ENCODE measurements at regions not wholly inside any gene's neighbourhood (a gene's known extent, or its start where the extent isn't known, plus 50 kb on each side); places are given as distances from the start of the nearest gene placed in this dataset.

GRCh38 chr7:36032361-36032818, 120.7 kb upstream of the EEPD1 start:
- no peak overlapping the region for H3K4me3 ChIP-seq (ENCODE audit: low read depth, low read length)
- no peak for TF ChIP-seq CTCF (IDR thresholded peaks at IDR 0.05; ENCODE audit: borderline replicate concordance, insufficient read depth, low read depth, low read length)

GRCh38 chr7:36034020-36034419, 119.0 kb upstream of the EEPD1 start:
- TF ChIP-seq CTCF (IDR thresholded peaks at IDR 0.05; ENCODE audit: borderline replicate concordance, insufficient read depth, low read depth, low read length) = no peak

GRCh38 chr7:36035186-36035585, 117.9 kb upstream of the EEPD1 start:
- no peak for TF ChIP-seq CTCF (IDR thresholded peaks at IDR 0.05; ENCODE audit: borderline replicate concordance, insufficient read depth, low read depth, low read length)
- H3K4me3 ChIP-seq (ENCODE audit: low read depth, low read length) = no peak overlapping the region

More at GRCh38 chr7:36034020-36034419, 119.0 kb upstream of the EEPD1 start:
- H3K4me3 ChIP-seq (ENCODE audit: low read depth, low read length) = no peak overlapping the region

GRCh38 chr7:36036590-36036989, 116.5 kb upstream of the EEPD1 start:
- no peak overlapping the region for H3K4me3 ChIP-seq (ENCODE audit: low read depth, low read length)
- no peak for TF ChIP-seq CTCF (IDR thresholded peaks at IDR 0.05; ENCODE audit: borderline replicate concordance, insufficient read depth, low read depth, low read length)

- TF ChIP-seq CTCF (IDR thresholded peaks at IDR 0.05; ENCODE audit: borderline replicate concordance, insufficient read depth, low read depth, low read length) = no peak
- no peak overlapping the region for H3K4me3 ChIP-seq (ENCODE audit: low read depth, low read length)
Observed at GRCh38 chr7:36037121-36037662, 115.9 kb upstream of the EEPD1 start.

GRCh38 chr7:36038063-36038721, 114.9 kb upstream of the EEPD1 start:
- no peak for TF ChIP-seq CTCF (IDR thresholded peaks at IDR 0.05; ENCODE audit: borderline replicate concordance, insufficient read depth, low read depth, low read length)

GRCh38 chr7:36039243-36039642, 113.8 kb upstream of the EEPD1 start:
- no peak for TF ChIP-seq CTCF (IDR thresholded peaks at IDR 0.05; ENCODE audit: borderline replicate concordance, insufficient read depth, low read depth, low read length)
- H3K4me3 ChIP-seq (ENCODE audit: low read depth, low read length) = no peak overlapping the region

More at GRCh38 chr7:36038063-36038721, 114.9 kb upstream of the EEPD1 start:
- H3K4me3 ChIP-seq (ENCODE audit: low read depth, low read length) = no peak overlapping the region

Measured in GM12875 (cell line).